HG03064 (cell line): ENCODE measurements at regions not wholly inside any gene's neighbourhood (a gene's known extent, or its start where the extent isn't known, plus 50 kb on each side); places are given as distances from the start of the nearest gene placed in this dataset.
"Not testable (repeated sequence)": the region's sequence is repeated elsewhere in the genome, so short reads cannot be mapped to it uniquely, and the experiment has no call there.

Experiments used
- ATAC-seq: cut with Tn5 transposase; IDR thresholded peaks from one replicate; pipeline ENCODE4 v1.9.1; 2021; ENCODE audit warnings: low read depth; ENCODE audit not compliant: unreplicated experiment

DNA sequence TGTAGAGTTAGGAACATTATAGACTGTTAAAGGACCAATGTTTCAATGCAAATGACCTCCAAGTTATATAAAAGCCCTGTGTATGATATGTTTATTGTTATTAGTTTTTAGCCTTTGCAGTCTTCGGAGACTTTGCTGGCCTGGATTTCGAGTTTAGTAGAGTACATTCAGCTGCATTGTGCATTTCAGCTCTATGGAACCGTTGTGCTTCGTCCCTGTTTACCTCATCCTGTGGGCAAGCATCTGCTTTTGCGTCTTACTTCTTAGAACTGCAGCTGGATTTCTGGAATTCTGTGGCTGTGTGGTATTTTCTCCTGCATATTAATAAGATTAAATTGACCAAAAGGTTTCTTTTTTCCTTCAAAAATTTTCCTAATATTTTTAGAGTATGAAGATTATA, 138.6 kb downstream of the KCNRG start:
- ATAC-seq = no peak

DNA sequence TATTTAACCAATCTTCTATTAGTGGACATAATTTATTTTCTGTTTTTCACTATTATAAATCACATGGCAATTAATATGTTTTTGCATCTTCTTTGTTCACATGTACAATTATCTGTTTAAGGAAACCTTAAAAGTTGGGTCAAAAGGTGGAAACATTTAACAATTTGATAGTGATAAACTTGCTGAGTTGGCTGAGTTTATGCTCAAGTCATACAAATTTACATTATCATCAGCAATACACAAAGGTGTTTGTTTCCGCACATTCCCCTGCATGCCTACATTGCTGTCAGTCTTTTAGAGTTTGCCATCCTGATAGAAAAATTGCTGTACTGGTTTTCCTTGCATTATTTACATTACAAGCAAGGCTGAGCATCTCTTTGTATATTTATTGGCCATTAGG, 139.5 kb downstream of the KCNRG start:
- no peak for ATAC-seq

DNA sequence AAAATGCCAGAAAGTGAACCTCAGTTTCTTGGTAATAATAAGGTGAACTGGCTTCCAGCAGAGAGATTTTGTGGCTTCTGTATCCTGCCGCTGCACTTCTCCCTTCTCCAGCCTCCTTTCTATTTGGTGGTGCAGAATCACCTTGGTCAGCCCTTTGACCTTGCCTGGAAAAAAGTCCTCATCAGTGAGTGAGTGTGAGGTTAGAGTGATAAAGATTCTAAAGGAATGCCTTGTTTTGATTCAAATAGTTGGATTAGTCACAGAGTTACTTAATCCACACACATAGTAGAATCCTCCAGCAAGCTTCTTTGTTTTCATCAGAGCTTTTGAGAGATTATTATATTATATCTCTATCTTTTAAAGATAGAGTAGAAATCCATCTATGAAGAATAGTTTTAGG, 140.9 kb downstream of the KCNRG start:
- ATAC-seq = no peak

DNA sequence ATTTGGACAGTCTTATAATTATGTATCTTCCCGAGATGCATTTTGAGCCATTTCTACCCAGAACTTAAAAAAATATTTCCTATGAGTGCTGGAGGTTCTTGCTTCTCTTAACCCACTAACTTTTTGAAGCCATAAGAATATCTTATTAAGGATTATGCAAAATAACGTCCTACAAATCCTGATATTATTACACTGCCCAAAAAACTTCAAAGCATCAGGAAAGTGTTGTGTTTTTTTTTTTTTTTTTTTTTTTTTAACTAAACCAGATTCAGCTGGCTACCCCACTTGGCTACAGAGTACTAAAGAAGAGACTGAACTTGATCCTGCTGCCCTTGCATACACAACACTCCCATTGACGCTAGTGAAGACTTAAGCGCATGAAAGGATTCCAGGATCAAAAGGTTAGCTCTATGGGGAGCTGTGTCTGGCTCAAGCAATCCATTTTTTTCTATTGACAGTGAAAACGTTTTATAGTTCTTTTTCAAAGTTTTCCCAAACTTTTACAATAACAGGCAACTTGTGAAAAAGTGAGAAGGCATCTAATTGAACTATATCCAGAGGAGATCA, 141.4 kb downstream of the KCNRG start:
- ATAC-seq = no peak

DNA sequence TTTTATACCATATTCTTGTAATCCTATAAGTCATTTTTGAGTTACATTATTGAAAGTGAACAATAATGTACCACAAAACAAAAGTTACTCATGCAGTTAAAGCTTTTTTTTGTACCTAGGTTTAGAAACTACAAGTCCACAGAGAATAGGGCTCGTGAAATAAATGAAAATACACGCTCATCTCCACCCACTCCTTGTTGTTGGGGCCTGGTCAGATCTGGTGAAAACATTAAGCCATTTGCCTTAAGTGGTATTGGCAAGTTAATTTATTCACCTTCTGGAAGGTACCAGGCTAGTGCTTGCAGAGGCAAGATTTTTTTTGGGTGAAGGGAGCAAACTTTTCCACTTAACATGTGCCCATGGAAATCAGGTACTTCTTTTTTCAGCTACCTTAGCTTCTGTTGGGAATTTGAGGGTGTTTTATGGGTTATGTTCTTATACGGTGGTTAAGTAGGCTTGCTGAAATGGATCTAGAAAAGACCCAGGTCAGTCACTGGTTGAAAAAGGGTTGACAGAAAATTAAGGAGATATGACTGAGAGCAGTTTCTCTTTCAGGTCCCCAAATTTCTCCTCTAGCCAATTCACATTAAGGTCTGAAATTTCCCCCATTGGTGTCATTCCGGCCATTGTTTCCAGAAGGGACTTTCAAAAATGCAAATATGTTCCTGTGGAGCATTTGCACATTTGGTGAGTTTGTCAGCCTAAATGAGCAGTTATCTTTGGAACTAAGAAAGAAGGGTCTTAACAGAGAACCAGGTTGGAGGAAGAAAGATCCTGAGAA, 143.3 kb downstream of the KCNRG start:
- ATAC-seq = no peak

DNA sequence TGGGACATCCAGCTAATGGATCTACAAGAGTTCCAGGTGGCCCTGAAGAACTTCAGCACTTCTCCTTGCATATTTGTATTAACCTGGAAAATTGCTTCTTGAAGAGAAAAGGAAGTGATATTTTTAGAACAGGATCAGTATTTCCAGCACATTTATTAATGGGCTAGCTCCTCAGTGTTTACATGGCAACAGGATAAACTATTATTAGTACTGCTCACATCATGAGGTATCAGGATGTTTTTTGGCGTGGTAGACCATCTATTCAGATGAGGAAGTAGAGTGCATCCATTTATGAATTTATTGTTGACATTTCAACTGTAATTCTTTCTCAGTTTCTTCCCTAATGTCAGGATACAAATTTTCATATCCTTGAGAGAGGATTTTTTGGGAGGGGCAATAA, 144.4 kb downstream of the KCNRG start:
- no peak for ATAC-seq

DNA sequence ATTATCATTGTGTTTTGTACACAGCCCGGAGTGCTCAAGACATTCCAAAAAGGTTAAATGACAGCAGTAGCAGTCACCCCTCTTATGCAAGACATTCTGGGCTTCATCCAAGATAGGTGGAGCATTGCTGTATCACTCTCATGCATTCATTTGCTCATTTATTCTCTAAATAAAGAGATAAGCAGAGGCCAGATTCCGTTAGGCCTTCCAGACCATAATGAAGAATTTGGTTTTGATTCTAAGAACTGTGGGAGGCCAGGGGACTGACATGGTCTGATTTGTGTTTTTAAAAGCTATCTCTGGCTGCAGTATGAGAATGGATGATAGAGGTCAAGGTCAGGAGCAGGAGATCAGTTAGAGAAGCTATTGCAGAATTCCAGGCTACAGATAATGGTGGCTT, 145.8 kb downstream of the KCNRG start:
- ATAC-seq = no peak

DNA sequence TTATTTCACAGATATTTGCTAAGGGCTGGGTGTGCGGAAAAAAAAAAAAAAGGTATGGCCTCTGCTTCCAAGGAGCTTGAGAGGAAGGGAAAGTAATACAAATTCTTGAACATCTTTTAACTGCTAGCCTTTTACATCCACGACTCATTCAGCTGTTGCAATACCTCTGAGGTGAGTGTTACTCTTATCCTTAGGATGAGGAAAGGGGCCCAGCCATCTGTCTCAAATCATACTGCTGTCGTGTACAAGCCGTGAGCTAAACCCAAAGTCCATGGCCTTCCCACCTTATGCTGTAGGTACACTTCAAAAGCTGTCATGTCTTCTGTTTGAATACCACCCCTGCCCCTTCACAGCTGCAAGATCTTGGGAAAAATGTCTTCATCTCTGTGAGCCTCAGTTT, 146.8 kb downstream of the KCNRG start:
- ATAC-seq = no peak

DNA sequence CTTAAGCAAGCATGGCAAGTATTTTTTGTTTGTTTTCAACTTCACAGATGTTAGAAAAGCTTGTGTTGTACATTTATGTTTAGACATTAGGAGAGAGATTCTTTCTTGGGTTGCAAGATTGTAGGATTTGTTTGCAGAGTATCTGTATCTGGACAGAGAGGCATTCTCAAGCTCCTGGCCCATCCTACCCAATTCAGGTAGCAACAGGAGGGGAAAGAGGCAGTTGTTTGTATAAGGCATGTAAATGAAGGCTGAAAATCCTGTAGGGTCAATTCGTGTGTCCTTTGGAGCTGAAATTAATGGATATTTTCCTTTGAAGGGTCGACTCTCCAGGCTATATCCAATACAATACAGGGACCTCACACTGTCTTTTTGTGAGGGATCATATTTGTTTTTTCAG, 147.3 kb downstream of the KCNRG start:
- no peak for ATAC-seq

DNA sequence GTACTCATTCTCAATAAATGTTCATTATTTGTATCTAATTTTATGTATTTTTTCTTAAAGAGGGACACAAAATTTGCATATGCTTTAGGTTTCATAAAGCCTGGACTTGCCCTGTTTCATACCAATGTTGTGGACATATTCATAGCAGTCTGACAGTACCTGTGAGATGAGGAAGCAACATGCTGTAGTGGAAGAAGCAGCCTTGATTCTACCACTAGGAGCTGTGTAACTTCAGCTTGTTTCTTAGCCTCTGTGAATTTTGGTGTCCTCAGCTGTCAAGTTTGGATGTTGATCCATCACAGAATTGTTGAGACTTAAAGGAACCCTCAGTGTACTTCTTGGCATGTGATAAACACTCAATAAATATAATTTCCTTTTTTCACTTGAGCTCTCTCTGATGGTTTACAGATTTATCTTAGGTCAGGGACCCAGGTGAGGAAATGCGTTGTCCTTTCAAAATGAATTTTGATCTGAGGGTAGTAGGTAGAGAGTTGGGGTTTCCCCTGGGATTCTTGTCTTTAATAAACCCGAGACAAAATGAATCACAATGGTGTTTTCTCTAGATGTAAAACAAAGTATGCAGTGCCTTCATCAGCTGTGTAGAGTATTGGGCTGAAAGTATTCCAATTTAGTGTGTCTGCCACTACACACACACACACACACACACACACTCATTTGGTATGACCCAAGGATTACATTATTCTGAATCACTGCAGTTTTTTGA, 152.1 kb downstream of the KCNRG start:
- ATAC-seq = no peak

DNA sequence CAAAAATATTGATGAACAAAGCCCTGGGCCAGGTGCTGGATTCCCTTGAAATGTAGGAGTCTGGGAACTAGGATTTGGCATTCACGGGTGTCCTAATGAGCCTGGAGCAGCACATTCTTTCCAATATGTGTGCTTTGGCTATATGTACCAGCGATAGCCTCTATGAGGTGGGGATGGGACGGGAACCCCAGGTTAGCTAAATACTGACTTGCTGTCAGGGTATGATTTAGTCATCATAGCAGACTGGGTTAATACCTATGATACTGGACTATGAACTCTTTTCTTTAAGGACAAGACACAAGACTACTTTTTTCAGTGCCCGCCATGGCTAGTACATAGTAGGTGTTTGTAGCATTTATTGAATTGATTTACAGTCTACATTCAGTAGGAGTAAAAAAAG, 152.7 kb downstream of the KCNRG start:
- no peak for ATAC-seq

DNA sequence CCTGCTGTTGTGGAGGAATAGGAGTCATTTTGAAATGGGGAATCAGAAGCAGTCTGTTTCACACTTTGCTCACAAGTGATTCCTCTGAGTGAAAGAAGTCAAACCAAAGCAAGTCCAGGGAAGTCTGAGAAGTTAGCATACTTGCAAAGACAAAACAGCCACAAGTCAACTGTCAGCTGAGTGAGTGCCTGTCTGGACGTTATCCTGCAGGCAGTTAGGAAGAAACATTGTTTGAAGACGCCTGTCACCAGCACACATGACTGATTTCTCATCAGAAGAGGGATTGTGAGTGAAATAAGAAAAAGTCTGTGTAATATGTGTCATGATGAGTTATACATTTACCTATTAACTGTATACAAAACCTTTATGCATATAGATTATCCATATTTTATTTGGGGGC, 153.5 kb downstream of the KCNRG start:
- no peak for ATAC-seq

DNA sequence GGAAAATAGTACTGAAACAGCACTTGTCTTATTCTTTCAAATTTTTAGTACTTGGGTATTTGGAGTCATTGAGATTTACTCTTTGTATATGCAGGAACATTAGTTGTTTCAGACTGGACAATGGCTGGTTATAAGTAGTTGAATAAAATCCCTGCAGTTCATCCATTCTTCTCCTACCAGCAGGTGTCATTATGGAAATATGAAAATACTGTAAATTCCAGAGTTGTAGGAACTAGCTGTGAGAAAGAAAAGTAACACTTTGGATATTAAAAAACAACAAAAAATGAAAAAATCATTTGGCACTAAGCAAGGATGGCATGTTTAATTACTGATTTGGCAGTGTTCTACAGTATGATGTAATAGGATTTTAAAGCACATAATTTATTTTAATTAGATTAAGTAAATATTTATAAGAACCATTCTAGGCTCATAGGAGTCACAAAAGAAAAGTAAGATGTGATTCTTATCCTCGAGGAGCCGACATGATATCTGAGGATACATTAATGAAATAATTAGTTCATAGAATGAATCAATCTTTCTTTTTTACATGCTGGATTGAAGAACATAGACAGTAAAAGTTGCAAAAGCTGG, 155.3 kb downstream of the KCNRG start:
- no peak for ATAC-seq

DNA sequence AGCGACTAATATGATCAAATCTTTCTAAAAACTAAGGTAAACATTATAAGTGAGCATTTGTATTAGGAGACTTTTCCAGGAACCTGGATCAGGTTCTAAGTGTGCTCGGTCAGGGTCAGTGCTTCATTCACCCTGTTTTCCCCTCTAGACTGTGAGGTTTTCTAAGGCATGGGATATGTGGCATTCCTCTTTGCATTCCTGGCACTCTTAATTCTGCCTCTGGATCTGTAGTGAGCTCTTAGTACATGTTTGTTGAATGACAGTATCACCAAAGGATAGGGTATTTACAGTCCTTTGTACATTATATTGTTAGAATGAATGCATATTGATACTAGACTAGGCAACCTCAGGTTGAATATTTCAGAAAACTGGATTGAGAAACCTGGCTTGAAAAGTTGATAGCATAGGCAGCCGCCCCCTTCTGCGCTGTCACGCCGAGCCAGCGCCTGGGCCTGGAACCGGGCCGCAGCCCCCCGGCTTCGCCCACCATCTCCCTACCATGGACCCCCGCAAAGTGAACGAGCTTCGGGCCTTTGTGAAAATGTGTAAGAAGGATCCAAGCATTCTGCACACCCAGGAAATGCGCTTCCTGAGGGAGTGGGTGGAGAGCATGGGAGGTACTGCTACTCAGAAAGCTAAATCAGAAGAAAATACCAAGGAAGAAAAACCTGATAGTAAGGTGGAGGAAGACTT, 156.5 kb downstream of the KCNRG start:
- no peak for ATAC-seq

DNA sequence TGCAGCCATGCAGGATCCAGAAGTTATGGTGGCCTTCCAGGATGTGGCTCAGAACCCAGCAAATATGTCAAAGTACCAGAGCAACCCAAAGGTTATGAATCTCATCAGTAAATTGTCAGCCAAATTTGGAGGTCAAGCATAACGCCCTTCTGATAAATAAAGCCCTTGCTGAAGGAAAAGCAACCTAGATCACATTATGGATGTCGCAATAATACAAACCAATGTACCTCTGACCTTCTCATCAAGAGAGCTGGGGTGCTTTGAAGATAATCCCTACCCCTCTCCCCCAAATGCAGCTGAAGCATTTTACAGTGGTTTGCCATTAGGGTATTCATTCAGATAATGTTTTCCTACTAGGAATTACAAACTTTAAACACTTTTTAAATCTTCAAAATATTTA, 157.8 kb downstream of the KCNRG start:
- ATAC-seq = not testable (repeated sequence)

DNA sequence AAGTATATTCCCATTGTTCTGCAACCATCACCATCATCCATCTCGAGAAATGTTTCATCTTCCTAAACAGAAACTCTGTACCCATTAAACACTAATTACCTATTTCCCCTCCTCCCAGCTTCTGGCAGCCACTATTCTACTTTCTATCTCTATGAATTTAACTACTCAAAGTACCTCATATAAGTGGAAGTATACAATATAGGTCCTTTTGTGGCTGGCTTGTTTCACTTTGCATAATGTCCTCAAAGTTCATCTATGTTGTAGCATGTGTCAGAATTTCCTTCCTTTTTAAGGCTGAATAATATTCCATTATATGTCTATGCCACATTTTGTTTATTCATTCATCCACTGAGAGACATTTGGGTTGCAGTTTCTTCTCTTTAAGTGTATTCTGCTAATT, 159.4 kb downstream of the KCNRG start:
- ATAC-seq = no peak

DNA sequence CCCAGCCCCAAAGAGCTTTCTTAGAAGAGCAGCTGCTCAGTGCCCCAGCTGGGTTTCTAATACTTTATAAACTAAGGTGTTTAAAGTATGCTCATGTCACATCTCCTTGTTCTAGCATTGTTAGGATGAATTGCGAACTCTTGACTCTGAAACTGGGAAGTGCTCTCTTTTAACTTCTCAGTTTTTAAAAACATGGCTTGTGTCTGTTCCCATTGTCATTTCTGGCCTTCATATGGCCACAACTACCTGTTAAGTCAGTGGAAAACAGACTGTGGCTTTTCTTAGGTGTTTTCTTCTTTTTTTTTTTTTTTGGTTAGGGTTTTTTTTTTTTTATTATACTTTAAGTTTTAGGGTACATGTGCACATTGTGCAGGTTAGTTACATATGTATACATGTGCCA, 164.7 kb downstream of the KCNRG start:
- no peak for ATAC-seq

DNA sequence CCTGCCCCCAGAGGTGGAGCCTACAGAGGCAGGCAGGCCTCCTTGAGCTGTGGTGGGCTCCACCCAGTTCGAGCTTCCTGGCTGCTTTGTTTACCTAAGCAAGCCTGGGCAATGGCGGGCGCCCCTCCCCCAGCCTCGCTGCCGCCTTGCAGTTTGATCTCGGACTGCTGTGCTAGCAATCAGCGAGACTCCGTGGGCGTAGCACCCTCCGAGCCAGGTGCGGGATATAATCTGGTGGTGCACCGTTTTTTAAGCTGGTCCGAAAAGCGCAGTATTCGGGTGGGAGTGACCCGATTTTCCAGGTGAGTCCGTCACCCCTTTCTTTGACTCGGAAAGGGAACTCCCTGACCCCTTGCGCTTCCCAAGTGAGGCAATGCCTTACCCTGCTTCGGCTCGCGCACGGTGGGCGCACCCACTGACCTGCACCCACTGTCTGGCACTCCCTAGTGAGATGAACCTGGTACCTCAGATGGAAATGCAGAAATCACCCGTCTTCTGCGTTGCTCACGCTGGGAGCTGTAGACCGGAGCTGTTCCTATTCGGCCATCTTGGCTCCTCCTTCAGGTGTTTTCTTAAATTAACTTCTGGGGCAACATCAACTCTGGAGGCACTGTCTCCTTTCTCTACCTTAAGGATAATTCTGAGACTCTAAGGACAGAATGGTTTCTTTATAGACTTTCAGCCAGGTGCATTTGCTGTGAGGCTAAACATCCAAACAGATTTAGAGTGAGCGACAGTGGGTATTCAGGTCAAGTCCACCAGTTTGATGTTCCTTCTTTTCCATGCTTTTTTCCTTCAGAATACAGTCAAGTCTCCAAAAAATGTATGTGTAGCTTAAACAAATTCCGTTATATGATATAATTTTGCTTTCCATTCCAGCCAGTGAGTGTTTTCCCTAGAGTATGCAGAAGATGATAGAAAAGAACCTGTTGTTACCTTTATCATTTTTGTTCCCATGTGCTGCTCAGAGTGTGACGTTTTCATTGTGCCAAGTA, 170.8 kb downstream of the KCNRG start:
- ATAC-seq = not testable (repeated sequence)

DNA sequence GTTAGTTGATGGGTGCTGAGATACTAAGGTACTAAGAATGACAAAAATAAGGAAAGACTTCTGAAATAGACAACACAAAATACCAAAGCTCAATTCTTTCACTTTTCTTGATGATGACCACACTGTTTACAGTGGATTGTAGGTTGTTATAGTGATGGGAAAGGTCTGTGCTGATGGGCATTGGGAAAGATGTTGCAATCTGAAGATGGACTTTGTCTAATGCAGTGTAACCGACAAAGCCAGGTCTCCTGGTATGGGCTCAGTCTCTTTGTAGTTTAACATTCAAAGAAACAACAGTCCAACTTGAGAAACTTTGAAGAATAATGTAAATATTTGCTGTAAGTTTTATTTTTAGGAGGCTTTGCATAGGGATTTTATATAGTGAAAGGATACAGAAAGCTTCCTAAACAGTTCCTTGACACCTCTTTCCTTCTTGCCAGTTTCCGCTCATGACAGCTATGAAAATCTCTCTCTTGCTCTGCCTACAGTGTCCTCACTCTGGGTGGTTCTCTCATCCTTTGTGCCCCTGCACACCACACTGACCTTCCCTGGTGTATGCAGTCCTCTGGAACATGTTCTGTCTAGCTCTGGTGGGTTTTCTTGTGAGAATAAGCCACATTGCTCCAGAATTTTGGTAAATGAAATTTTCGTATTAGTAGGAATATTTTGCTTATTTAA, 172.2 kb downstream of the KCNRG start:
- ATAC-seq = no peak
